Epithelial cell of esophagus (primary cell): ENCODE measurements at regions not wholly inside any gene's neighbourhood (a gene's known extent, or its start where the extent isn't known, plus 50 kb on each side); places are given as distances from the start of the nearest gene placed in this dataset.
"Not testable (repeated sequence)": the region's sequence is repeated elsewhere in the genome, so short reads cannot be mapped to it uniquely, and the experiment has no call there.

Experiments
- DNase-seq: peaks from one replicate; pipeline ENCODE4 v3.0.0; 2010; ENCODE audit warnings: low read depth
- H3K4me3 ChIP-seq: 2 replicates; pipeline ENCODE4 v1.5.1; 2011; ENCODE audit warnings: mild to moderate bottlenecking, low read length, control low read depth
- TF ChIP-seq, protein P1 (sequence below): IDR thresholded peaks from 2 replicates; pipeline ENCODE4 v1.5.1; 2011; ENCODE audit warnings: low read depth, mild to moderate bottlenecking, low read length, control low read depth, inconsistent platforms; ENCODE audit not compliant: insufficient read depth; ENCODE audit errors: missing control alignments

DNA sequence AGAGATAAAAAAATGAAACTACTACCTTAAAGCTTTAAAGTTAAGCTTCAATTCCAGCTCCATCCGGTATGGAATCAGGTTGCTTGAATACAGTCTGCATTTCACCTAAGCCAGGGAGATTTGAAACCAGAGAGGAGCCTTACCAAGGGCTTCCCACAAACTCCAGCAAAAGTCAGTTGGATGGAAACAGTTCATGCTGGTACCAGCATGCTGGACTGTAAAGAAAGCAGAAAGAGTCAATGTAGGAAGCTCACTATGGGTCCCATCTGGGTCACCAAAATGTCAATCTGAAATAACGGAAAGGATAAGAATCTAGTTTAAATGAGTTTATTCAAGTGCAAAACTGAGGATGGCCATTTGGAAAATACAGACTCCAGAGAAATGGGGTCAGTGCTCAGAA, 65.3 kb downstream of the CDO1 start:
- H3K4me3 ChIP-seq, result no peak overlapping the region
- TF ChIP-seq, protein P1, sequence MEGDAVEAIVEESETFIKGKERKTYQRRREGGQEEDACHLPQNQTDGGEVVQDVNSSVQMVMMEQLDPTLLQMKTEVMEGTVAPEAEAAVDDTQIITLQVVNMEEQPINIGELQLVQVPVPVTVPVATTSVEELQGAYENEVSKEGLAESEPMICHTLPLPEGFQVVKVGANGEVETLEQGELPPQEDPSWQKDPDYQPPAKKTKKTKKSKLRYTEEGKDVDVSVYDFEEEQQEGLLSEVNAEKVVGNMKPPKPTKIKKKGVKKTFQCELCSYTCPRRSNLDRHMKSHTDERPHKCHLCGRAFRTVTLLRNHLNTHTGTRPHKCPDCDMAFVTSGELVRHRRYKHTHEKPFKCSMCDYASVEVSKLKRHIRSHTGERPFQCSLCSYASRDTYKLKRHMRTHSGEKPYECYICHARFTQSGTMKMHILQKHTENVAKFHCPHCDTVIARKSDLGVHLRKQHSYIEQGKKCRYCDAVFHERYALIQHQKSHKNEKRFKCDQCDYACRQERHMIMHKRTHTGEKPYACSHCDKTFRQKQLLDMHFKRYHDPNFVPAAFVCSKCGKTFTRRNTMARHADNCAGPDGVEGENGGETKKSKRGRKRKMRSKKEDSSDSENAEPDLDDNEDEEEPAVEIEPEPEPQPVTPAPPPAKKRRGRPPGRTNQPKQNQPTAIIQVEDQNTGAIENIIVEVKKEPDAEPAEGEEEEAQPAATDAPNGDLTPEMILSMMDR, result no peak
- DNase-seq, result no peak

DNA sequence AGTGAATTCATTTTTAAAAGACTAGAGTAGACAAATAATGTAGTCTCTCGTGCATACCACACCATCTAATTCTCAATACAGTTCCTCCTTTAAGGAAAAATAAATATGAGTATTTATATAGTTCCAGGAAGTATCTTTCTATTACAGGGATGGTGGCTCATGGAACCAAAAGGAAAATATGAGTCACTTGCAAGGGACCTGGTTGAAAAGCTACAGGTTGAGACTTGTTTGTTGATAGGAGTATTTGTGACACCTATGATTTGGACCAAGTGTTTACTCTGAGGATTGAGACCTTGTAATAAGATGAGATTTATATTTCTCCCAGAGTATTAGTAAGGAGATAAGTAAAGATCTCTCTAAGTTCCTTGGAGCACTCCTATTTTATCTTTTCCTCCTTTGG, 67.4 kb downstream of the CDO1 start:
- no peak overlapping the region for H3K4me3 ChIP-seq
- TF ChIP-seq, protein P1, result no peak
- DNase-seq, result peak; percentile 60

DNA sequence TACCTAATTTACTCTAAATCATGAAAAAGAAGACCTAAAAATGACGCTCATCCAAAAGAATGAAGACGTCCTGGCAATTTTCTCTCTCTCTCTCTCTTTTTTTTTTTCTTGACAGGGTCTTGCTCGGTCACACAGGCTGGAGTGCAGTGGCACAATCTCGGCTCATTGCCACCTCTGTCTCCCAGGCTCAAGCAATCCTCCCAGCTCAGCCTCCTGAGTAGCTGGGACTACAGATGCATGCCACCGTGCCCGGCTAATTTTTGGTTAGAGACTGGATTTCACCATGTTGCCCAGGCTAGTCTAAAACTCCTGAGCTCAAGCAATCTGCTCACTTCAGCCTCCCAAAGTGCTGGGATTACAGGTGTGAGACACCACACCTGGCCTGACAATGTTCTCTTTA, 77.2 kb downstream of the CDO1 start:
- not testable (repeated sequence) for DNase-seq, H3K4me3 ChIP-seq

DNA sequence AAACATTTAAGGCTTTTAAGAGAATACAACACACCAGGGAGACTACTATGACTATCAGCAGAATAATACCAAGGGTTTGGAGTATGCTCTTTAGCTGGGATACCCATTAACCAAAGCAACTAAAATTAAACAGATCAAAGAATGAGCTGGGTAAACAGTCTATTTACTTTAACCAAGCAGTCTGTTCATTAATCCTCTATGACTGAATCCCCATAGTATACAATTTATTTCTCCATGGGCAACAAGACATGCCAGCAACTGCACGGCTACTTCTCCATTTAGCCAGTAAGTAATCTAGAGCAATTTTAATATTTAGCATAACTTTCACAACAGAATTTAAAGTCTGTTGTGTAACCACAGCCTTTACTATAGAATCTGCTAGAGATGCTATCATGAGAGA, 77.6 kb downstream of the CDO1 start:
- DNase-seq, result no peak

DNA sequence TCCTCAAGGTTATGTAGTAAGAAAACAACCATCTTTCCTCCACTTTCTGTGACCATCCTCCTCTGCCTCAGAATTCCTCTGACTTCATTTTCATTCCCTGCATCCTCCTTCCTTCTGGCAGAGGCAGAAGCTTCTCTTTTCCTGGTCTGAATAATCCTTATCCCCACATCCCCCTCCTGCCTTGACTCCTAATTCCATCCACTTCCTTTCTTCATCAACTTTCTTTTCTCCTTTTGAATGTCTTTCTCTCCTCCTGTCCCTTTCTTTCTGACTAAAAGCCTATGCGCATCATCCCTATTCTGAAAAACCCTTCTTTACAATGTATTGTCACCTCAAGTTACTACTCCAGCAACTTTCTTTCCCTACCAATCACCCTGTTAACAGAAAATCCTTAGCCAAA, 79.0 kb downstream of the CDO1 start:
- TF ChIP-seq, protein P1, result no peak
- H3K4me3 ChIP-seq, result no peak overlapping the region
- DNase-seq, result no peak

More for the DNA sequence above, 77.6 kb downstream of the CDO1 start:
- H3K4me3 ChIP-seq, result no peak overlapping the region
- TF ChIP-seq, protein P1, result no peak

DNA sequence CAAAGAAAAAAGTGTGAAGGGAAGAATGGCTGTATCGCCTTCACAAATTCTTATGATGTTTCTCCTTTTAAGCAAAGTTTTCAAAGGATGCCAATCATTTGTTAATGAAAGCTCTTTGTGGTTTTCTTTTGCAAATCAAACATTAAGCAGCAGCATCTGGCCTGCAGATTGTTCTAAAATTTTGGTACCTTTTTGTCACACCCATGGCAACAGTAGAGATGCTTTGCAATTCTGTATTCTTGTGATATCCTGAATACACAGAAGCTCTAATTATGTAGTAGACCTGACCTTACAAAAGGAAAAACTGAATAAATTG, 79.8 kb downstream of the CDO1 start:
- no peak for DNase-seq
- TF ChIP-seq, protein P1, result no peak
- H3K4me3 ChIP-seq, result no peak overlapping the region

DNA sequence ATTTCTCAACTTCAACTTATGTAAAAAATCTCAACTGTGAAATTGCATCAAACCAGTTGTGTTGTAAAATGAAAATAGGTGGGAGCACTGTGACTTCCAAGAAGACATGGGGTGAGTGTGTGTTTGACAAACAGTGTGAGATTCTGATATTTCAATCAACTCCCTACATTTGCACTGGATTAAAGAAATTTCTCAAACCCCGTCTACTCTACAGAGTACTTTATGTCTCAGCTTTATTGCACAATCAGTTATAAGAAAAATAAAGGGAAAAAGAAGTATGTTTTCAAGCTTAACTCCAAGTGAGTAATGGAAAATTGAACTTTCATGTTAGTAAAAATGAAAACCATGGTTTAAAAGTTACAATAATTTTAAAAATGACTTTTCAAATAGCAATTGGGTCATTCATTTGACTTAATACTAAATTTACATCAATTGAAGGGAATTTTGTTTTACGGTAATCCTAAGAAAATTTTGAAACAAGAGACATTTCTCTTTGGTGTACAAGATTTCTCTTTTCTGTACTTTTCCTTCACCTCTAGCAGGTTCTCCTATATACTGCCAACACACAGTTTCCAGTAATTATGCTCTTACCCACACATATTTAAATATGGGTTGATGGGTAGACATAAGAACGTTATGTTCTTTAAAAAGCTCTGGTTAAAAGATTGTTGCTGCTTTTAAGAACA, 80.3 kb downstream of the CDO1 start:
- TF ChIP-seq, protein P1, result no peak
- H3K4me3 ChIP-seq, result no peak overlapping the region
- DNase-seq, result no peak
